ENCODE measurements at regions not wholly inside any gene's neighbourhood (a gene's known extent, or its start where the extent isn't known, plus 50 kb on each side); places are given as distances from the start of the nearest gene placed in this dataset.

DNA sequence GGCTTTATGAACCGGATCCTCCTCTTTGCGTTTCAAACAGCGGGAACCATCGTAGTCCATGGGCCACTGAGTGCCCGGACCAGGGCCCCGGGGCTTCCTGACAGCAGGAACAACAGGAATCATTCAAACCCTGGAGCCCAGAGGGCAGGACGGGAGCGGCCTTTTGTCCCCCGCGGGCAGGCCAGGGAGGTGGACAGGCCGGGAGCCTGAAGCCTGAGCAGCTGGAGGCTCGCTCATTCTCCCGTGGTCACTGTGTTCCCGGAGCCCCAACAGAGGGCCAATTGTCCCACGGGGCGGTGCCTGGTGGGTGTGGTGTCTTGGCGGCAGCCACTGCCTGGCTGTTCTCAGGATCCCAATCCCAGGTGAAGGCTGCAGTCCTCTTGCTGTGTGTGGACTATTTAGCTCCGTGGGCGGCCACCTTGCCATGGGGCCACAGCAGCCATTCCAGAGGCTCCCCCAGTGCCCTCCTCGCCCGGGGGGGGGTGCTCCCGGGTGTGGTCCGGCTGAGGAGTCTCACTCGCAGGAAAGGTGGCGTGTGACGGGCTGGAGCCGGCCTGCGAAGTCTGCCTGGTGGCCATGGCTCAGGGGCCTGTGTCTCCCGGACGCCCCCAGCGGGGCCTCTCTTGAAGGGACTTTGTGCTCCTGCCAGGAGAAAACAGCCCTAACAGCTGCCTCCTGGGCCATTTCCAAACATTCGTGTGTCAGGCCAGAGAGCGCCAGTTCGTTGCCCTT lies 77.2 kb upstream of the BHLHE23 start:
- Histone ChIP-seq H3K27ac (ENCODE audit: extremely low read depth, low read depth, low read length) (no peak overlapping the region), H3K9me3 (replicated peaks; ENCODE audit: control insufficient read depth, insufficient read depth, low read depth, low read length) (no peaks in the 10 kb centered on the region), H3K4me3 (no peak overlapping the region), H3K36me3 (ENCODE audit: control insufficient read depth, insufficient read depth, low read length) (no peaks in the 10 kb centered on the region), H3K27me3 (ENCODE audit: control insufficient read depth in 2 of 2, insufficient read depth in 2 of 2, low read length in 2 of 2) (peaks cover 33 to 66% of the 10 kb centered on the region in 2 experiments), H4K20me1 (replicated peaks; ENCODE audit: control insufficient read depth, insufficient read depth, low read length) (peaks cover 18% of the 10 kb centered on the region; the same call in 1 of the 2 replicates), H2AFZ (ENCODE audit: low read depth, low read length) (no peak overlapping the region), H3K9me1 (ENCODE audit: control insufficient read depth, insufficient read depth, low read length) (no peaks in the 10 kb centered on the region), H3K79me2 (ENCODE audit: control insufficient read depth, insufficient read depth, low read length) (no peaks in the 10 kb centered on the region), H3K4me1 (replicated peaks in 1 of 2; ENCODE audit: control insufficient read depth in 2 of 2, insufficient read depth in 2 of 2, low read length in 2 of 2) (no peaks in the 10 kb centered on the region; a peak in 1 of 5 replicates), H3K9ac (ENCODE audit: insufficient read depth in 1 of 2, low read depth in 2 of 2, low read length in 2 of 2) (no peak overlapping the region), H3K4me2 (ENCODE audit: insufficient read depth, low read length) (no peak overlapping the region)
- TF ChIP-seq HDAC2 (IDR thresholded peaks at IDR 0.05): no peak
- TF ChIP-seq MIER1 (IDR thresholded peaks at IDR 0.05; ENCODE audit: low read depth): no peak
- TF ChIP-seq, protein P1, sequence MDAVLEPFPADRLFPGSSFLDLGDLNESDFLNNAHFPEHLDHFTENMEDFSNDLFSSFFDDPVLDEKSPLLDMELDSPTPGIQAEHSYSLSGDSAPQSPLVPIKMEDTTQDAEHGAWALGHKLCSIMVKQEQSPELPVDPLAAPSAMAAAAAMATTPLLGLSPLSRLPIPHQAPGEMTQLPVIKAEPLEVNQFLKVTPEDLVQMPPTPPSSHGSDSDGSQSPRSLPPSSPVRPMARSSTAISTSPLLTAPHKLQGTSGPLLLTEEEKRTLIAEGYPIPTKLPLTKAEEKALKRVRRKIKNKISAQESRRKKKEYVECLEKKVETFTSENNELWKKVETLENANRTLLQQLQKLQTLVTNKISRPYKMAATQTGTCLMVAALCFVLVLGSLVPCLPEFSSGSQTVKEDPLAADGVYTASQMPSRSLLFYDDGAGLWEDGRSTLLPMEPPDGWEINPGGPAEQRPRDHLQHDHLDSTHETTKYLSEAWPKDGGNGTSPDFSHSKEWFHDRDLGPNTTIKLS (IDR thresholded peaks at IDR 0.05; ENCODE audit: borderline replicate concordance, low read depth): no peak
- TF ChIP-seq, protein P2, sequence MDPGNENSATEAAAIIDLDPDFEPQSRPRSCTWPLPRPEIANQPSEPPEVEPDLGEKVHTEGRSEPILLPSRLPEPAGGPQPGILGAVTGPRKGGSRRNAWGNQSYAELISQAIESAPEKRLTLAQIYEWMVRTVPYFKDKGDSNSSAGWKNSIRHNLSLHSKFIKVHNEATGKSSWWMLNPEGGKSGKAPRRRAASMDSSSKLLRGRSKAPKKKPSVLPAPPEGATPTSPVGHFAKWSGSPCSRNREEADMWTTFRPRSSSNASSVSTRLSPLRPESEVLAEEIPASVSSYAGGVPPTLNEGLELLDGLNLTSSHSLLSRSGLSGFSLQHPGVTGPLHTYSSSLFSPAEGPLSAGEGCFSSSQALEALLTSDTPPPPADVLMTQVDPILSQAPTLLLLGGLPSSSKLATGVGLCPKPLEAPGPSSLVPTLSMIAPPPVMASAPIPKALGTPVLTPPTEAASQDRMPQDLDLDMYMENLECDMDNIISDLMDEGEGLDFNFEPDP (CRISPR knock-in tag; IDR thresholded peaks at IDR 0.05): no peak
- TF ChIP-seq ATF7 (IDR thresholded peaks at IDR 0.05): no peak
- no peak for FAIRE-seq
- CTCF ChIA-PET (ENCODE audit: low intra/inter-chr PET ratio): no interaction called here
- under 1% methylated on average over 32 of the region's 34 CpGs for WGBS (ENCODE audit: insufficient coverage, low coverage, missing lambda C conversion rate)
- no peak for DNase-seq (ENCODE audit: extremely low read depth in 1 of 4, low spot score in 3 of 4)
- POLR2A ChIA-PET: interaction anchor here (1.0 kb wide), 1 partner anchor 9 kb away, joined by 4 read pairs; no protein-coding TSS in a partner anchor
- intact Hi-C loops (cut with micrococcal nuclease): no loop called here
- no TSS peak for BruUV-seq (replicated peaks)
- ATAC-seq: no peak
- in situ Hi-C loops (cut with MboI): no loop called here

Measured in K562 (cell line).